ENCODE measurements at regions not wholly inside any gene's neighbourhood (a gene's known extent, or its start where the extent isn't known, plus 50 kb on each side); places are given as distances from the start of the nearest gene placed in this dataset.

DNA sequence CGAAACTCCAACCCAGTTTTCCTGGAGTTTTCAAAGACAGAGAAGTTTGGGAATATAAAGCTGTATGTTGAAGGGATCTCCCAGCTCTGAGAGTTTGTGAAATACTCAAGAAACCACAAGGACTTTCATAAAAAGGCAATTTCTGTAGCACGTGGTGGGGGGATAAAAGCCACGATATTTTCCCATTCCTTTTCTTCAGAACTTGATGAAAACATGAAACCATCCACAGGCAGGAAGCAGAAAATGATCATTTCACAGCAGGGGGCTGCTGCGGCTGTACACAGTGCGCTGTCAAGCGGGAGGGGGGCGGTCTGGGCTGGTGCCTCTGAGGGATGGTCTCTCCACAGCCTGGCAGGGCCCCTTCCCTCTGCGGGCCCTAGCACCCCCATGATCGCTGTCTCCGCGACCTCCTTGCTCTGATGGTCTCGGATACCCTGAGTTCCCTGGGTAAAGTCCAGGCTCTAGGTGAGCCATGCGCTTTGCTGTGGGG lies 423.2 kb downstream of the MN1 start:
- DNase-seq, result no peak

DNA sequence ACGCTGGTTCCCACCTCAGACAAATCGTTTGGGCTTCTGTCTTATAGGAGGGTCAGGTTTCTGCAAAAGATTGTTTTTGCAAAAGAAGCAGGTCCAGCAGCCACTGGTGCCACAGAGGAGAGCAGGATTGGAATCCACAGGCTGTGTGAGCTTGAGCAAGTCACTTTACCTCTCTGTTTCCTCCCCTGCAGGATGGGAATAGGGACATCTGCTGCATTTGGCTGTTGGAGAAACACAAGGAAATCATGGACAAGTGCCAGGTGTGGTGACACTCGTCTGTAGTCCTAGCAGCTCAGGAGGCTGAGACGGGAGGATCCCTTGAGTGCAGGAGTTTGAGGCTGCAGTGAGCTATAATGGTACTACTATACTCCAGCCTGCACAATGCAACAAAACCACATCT lies 422.6 kb downstream of the MN1 start:
- DNase-seq, result no peak

DNA sequence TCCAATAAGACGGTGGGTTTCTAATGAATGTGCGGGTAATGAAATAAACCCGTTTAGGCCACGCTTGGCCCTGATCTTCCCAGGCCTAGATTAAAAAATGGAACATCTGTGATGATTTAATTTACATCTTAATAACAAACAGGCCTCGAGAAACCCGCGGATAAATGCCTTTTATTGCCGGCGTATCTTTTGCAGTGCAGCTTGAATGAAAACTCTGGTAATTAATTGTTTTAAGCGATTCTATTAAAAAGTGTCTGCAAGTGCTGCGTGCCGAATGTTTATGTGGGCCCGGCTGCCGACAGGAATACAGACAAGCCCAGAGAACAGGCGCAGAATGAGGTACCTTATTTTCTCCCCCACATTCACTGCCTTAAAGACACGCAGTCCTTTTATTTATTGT lies 420.7 kb downstream of the MN1 start:
- no peak for DNase-seq

DNA sequence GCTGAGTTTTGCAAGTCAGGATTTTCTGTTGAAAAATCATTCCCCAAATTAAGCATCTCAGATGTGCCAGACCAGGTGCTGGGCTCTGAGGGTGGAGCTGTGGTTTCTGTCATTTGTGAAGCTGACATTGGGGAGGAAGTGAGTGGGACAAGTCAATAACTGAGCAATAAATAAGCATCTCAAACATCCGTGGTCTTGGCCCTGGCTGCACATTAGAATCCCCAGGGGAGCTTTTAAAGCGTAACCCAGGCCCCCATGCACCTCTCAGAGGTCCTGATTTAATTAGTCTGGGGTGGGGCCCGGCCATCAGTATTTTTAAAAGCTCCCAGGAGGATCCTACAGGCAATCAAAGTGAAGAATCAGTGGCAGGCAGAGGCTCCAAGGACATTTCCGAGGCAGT lies 420.0 kb downstream of the MN1 start:
- no peak for DNase-seq

DNA sequence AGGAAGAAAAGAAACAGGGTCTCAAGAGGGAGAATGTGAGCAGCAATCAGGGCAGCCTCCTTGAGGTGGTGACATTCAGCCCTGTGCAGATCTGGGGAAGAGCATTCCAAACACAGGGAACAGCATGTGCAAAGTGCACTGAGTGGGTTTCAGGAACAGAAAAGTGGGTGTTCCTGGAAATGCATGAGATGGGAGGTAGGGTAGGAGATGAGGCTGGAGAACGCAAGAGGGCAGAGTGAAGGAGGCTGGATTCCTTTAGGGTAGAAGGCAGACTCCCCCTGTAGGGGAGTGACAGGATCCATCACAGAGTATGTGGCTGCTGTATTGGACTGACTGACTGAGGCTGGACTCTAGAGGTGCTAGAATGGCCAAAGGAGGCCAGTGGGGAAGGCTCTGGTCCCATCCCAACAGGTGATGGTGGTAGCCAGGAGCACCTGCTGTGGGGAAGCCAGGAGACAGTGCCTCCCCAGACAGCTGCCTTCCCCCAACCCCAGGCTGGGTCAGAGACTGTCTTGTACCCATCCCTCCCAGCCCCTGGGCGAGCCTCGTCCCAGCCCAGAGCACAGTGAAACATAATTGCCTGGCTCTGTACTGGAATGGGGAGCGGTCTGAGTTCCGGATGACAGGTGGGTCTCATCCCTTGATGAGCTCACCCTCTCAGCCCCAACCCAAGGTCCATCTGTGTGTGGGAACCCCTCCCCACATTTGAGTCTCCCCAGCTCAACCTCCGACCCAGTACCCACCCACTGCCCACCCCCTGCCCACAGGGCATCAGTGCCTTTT lies 419.4 kb downstream of the MN1 start:
- no peak for DNase-seq

DNA sequence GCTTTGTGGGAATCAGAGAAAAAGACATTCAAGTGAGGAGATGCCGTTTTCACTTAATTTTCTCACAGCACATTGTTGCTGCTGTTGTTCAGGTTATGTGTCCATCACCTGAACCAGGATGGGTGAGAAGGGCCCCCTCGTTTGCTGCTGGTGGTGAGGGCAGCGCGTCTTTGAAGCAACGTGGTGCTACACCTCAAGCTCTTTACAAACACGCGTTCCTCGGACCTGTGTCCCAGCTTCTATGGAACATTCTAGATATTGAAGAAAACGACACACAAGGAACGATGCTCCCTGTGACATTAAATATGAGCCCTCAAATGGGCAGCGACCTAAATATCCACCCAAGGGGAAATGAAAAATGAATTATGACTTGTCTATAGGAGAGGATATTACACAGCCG lies 418.6 kb downstream of the MN1 start:
- no peak for DNase-seq

DNA sequence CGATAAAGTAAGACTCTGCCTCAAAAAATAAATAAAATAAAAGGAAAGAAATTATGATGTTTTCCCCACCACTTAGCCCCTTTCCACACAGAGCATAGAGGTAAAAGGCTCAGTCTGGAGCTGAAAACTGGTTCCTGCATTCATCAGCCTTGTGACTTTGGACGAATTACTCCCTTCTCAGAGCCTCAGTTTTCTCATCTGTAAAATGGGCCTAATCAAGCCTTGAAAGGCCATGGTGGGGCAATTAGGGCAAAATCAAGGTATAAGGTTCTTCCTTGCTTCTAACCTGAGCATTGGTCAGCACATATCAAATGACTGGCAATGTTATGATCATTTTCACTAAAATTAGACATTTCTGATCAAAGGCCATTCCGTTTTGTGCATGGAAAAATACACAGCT lies 417.7 kb downstream of the MN1 start:
- no peak for DNase-seq

DNA sequence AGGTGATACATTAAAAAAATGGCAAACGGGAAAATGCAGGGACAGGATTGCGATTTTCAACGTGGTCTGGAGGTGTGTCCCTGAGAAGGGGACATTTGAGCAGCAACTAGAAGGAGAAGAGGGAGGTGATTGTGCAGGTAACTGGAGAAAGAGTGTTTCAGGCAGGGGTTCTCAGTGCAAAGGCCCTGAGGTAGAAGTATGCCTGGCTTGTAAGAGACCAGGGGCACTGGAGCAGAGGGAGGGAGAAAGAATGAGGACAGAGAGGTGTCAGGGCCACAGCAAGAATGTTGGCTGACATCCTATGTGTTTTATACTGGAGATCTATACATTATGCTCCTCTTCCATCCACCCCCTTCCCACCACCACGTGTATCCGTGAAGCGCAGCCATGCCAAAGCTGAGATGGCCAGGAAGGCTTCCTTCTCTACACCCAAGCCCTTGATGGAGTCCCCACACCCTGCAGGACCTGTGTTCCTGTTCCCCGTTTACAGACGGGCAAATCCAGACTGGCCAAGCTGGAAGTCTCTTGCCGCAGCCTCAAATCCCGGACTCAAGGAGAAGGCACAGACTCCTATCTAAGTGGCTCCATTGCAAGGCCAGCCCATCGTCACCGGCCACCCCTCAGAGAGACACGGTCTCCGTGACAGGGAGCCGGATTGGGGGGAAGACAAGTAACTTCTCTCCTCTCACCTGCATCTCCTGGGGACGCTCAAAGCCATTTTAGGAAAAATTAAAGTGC lies 416.1 kb downstream of the MN1 start:
- no peak for DNase-seq

DNA sequence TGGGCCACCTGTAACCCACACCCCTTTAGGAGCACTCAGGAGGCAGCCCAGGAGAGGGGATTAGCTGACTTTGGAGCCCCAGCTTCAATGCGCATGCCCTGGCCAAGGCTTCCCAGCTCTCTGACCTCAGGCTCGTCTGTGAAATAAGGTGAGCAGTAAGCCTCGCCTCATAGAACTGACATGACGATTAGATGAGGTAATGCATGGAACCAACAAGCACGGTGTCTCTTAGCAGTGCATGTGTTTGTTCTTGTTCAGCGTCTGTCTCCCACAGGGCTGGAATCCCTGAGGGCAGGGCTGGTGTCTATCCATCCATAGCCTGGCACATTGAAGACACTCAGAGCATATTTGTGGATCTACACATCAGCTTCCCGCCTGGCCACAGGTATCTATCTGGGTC lies 415.4 kb downstream of the MN1 start:
- no peak for DNase-seq

DNA sequence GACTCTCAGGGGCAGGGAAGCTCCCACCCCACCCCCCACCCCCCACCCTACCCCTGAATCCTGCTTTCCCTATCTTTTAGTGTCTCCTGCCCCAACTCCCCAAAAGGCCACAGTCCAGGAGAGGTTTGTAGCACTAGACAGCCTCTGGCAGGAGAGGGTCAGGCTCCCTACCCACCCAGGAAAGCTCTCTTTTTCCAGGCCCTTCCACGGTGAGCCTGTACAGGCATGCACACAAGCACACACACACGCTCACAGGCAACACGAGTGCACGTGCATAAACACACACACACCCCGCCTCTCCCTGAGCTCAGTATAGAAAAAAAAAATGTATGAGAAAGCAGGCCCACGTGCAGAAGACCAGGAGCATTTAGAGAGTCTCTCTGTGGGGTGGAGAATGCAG lies 414.0 kb downstream of the MN1 start:
- no peak for DNase-seq

DNA sequence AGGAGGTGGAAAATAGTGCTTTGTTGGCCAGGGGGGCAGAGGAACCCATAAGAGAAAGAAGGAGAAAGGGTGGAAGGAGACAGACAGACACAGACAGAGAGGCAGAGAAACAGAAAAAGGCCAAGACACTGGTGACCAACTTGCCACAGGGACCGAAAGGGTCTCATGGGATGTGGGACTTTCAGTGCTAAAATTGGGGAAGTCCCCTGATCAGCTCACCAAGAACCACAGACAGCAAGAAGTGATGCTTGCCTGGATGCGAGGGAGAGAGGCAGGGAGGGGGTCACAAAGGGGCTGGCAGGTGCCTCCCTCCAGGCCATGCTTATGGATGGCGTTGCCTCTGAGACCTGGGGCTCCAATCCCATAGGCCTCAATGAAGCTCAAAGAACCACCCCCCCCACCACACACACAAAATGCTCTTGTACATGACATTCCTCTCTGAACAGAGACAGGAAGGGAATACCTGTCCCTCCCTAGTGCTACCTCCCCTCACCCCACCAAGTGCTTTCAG lies 413.4 kb downstream of the MN1 start:
- DNase-seq, result no peak

DNA sequence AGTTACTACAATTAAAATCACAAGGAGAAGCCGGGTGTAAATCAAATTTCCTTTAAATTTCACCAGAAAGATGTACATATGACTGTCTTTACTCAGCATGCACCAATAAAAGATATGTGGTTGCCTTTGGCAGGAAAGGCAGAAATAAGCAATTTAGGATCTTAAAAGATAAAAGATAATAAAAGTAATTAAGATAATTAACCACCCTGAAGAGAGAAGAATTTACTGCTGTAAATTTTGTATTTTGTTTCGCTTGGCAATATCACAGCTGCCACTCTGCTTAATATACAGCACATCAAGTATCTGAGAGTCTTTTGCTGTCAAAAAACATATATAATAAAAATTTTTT lies 411.9 kb downstream of the MN1 start:
- DNase-seq, result no peak

DNA sequence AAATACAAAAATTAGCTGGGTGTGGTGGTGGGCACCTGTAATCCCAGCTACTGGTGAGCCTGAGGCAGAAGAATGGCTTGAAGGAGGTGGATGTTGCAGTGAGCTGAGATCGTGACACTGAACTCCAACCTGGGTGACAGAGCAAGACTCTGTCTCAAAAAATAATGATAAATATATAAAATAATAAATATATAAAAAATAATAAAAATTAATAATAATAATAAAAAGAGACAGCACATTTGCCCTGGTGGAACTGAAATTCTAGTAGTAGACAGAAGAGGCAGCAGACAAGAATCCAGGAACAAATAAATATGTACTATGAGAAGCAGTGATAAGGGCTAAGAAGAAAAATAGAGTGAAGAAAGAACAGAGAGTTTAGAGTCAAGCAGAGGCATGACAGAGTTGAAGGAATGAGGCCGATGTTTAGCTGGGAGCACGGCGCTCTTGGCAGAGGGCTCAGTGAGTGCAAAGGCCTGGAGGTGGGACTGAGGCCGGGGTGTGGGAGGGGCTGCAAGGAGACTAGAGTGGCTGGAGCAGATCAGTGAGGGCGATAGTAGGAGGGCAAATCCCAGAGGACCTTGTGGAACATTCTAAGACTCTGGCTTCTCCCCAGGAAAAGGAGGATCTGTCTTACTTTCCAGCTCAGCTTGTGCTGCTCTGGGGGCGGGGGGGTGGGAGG lies 410.3 kb downstream of the MN1 start:
- DNase-seq, result peak; percentile 64

DNA sequence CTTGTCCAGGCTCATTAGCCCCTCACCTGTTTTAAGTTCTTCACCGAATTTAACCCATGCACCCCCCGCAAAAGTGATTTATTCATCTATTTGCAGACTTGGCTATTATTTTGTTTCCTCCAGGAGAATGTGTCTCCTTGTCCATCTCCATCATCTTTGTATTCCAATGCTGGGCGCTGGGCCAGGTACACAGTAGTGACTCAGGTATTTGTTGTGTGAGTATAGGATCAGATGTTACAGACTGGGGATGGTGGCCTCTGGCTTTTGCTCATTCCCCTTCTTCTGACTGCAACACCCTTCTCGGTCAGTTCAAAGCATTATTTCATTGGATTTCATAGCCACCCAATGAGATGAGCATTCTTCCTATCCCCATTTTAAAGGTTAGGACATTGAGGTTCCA lies 408.2 kb downstream of the MN1 start:
- no peak for DNase-seq

DNA sequence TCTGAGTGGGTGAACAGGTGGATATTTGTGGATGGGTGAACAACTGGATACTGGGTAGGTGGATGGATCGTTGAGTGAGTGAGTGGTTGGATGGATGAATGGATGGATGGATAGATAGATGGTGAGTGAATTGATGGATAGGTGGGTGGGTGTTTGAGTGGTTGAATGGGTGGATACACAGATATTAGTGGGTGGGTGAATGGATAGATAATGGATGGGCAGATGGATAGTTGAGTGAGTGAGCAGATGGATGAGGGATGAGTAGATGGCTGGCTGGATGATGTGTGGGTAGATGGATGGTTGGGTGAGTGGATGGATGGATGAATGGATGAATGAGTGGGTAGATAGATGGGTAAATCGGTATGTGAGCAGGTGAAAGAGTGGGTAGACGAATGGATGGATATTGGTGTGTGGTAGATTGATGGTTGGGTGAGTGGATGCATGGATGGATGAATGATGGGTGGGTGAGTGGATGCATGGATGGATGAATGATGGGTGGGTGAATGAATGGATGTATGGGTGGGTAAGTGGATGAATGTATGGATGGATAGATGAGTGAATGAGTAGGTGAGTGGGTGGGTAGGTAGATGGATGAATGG lies 406.7 kb downstream of the MN1 start:
- no peak for DNase-seq

DNA sequence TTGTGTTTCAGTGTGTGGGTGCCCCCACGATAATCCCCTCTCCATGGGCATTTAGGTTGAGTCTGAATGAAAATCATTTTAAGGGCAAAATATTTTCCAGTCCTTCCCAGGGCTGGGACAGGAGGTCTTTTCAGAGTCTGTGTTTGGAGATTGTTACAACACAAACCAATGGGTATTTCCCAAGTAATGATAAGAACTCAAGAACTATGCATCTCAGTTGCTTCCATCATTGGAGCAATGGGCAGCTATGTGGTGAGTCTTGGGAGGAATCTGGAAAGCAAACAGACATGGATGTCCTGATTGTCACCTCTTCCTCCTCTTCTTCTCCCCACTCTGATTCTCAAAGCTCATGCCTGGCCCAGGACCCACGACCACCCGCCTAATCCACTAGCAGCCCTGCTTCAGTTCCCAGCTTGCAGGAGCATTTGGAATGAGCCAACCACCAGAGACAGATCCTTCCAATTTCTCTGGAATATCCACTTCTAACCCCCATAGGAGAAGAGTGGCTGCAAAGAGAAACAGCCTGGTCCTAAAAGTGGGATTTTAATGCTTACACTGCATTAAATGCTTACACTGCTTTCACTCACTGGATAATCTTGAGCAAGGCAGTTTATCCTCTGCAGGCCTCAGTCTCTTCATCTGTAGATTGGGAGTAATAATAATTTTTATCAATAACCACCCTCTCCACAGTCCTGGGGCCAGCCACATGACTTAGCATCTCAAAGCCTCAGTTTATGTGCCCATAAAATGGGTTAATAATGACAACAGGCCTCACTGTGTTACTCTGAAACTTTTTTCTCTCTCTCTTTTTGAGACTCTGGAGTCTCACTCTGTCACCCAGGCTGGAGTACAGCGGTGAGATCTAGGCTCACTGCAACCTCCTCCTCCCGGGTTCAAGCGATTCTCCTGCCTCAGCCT lies 404.3 kb downstream of the MN1 start:
- DNase-seq, result no peak

DNA sequence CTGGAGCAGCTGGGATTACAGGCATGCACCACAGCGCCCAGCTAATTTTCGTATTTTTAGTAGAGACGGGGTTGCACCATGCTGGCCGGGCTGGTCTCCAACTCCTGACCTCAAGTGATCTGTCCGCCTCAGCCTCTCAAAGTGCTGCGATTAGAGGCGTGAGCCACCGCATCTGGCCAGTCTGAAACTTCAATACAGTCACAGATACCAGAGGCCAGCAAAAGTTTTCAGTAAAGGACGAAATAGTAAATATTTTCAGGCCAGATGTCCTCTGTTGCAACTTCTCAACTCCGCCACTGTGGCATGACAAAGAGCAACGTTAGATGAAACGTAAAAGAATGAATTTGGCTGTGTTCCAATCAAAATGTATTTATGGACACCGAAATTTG lies 403.6 kb downstream of the MN1 start:
- DNase-seq, result no peak

DNA sequence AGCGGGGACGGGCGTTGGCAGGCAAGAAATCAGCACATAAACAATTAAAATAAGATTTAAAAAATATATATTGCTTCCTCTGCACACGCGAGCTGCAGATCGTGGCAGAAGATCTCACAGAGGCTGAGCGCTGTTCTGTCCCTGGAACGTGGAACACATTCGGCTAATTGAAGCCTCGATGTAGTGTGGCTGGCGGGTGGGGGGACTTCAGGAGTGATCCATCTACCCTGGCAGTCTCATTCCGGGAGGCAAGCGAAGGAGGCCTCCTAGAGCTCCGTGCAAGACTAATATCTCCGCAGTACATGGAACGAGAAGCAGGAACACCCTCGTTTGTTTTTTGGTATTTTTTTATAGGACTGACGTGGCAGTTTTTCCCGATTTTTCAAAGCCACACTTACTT lies 402.4 kb downstream of the MN1 start:
- DNase-seq, result peak; percentile 43

DNA sequence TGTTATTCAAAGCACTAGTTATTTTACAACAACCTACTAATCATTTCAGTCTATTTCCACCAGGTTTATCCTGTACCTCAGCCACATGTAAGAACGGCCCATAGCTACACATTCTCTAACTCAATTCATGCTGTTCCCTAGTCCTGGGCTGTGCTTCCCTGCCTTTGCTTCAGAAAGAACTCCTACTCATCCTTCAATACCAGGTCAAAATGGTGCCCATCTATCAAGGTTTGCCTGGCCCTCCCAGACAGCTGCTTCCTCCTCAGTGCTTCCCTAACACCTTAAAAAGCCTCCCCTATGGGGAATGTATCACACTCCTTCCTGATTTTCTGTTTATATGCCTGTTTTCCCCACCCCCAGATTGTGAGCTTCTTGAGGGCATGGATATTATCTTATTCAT lies 400.7 kb downstream of the MN1 start:
- DNase-seq, result no peak

DNA sequence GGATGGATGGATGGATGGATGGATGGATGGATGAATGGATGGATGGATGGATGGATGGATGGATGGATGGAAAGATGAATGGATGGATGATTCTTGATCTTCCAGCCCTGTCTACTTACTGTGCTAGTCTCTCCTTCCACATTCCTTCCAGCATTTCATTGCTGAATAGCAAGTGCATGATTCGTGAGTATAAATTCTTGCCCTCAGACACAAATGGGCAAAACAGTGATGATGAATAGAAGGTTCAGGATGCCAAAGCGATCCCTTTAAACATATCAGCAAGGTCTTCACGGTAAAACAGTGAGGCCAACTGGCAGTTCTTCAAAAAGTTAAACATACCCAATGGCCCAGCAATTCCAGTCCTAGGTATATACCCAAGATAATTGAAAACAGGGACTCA lies 400.2 kb downstream of the MN1 start:
- no peak for DNase-seq

DNA sequence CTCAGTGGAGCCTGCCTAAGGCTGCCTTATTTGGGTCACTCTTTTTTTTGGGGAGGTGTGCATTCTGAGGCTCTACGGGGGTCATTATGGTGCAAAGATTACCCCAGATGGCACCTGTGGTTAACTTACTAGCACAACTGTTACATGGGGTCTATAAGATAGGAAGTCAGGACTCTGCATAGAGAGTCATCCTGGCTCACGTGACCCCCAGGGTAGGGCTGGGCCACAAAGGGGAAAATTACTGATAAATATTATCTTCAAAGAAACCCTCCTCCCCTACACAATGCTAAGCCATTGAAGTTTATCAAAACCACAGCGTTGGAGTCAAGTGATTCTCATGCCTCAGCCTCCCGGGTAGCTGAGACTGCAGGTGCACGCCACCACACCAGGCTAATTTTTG lies 397.1 kb downstream of the MN1 start:
- DNase-seq, result no peak

DNA sequence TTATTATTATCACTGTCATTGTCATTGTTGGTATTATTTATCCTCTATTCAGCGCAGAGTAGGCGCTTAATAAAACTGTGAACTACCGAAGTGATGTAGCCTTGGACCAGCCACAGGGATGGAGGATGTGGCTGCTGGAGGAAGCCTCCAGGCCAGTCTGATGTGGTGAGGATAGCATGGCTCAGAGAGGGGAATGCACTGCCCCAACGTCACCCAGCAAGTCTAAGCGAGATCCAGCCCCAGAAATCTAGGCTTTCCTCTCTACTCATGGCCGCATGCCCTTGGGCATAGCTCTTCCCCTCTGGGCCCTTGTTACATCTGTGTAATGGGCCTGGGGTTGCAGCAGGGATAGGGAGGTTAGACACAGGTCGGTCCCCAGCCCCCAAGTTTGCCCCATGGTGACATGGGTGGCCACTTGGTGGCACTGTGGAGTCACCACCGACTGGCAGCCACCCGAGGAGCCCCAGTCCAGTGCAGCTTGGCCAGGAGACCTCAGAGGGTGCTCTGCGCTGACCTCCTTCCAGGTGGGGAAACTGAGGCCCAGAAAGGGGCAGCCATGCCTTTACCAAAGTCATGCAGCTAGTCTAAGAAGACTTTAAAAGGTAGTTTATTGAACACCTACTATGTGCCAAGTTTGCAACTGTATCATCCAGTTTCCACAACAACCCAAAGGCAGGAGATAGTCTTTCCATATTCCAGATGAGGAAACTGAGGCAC lies 395.7 kb downstream of the MN1 start:
- peak; percentile 55 for DNase-seq

Measured in right hindlimb (tissue), 1 donor.